Neutrophil (primary cell): ENCODE measurements at regions not wholly inside any gene's neighbourhood (a gene's known extent, or its start where the extent isn't known, plus 50 kb on each side); places are given as distances from the start of the nearest gene placed in this dataset.

ENCODE experiments used
- H3K27ac ChIP-seq: fragments of 200-600 bp; sonication (generic); 2 replicates; pipeline ENCODE4 v1.5.1; 2016; ENCODE audit warnings: mild to moderate bottlenecking, moderate library complexity
- H3K27me3 ChIP-seq: fragments of 200-600 bp; sonication (generic); 2 replicates; pipeline ENCODE4 v1.6.0; 2016; ENCODE audit warnings: mild to moderate bottlenecking
- H3K36me3 ChIP-seq: fragments of 200-600 bp; sonication (generic); 2 replicates; pipeline ENCODE4 v1.5.1; 2017
- H3K4me1 ChIP-seq, 2 experiments: fragments of 200-600 bp in 1 of 2; sonication (generic) in 1 of 2; 1 replicate in 1 of 2; 2 replicates in 1 of 2; pipeline versions ENCODE4 v1.5.1 to v1.6.1; 2013 to 2016; ENCODE audit warnings: low read depth in 1 of 2, low read length in 1 of 2, mild to moderate bottlenecking in 1 of 2, moderate library complexity in 1 of 2; ENCODE audit not compliant: control insufficient read depth in 1 of 2, insufficient read depth in 1 of 2
- H3K4me3 ChIP-seq, 2 experiments: fragments of 200-600 bp in 1 of 2; sonication (generic) in 1 of 2; 1 replicate in 1 of 2; 2 replicates in 1 of 2; pipeline ENCODE4 v1.5.1; 2013 to 2016; ENCODE audit warnings: low read depth in 1 of 2, low read length in 1 of 2, mild to moderate bottlenecking in 1 of 2, moderate library complexity in 1 of 2
- H3K9me3 ChIP-seq: fragments of 200-600 bp; sonication (generic); 2 replicates; pipeline ENCODE4 v1.5.1; 2016
- CTCF ChIP-seq: fragments of 200-600 bp; sonication (generic); IDR thresholded peaks from 2 replicates; pipeline ENCODE4 v1.5.1; 2016; ENCODE audit warnings: antibody characterized with exemption

GRCh38 chr6:137545073-137545472 is 50.9 kb upstream of the OLIG3 start:
- no peaks in the 10 kb centered on the region for H3K4me1 ChIP-seq
- H3K9me3 ChIP-seq = no peaks in the 10 kb centered on the region
- TF ChIP-seq CTCF = no peak
- H3K36me3 ChIP-seq = no peaks in the 10 kb centered on the region
- no peak overlapping the region for H3K27ac ChIP-seq
- H3K4me3 ChIP-seq = no peak overlapping the region
- peaks cover 49% of the 10 kb centered on the region for H3K27me3 ChIP-seq

- no peak for TF ChIP-seq CTCF
- no peaks in the 10 kb centered on the region for H3K4me1 ChIP-seq
These were observed 53.0 kb upstream of the OLIG3 start for GRCh38 chr6:137547186-137547585.

GRCh38 chr6:137547601-137548000 is 53.4 kb upstream of the OLIG3 start:
- H3K27ac ChIP-seq = no peak overlapping the region
- H3K4me3 ChIP-seq = no peak overlapping the region
- no peaks in the 10 kb centered on the region for H3K36me3 ChIP-seq
- TF ChIP-seq CTCF = no peak
- no peaks in the 10 kb centered on the region for H3K4me1 ChIP-seq
- H3K9me3 ChIP-seq = no peaks in the 10 kb centered on the region
- H3K27me3 ChIP-seq = peaks cover 72% of the 10 kb centered on the region

More at GRCh38 chr6:137547186-137547585, 53.0 kb upstream of the OLIG3 start:
- Histone ChIP-seq H3K9me3 (no peaks in the 10 kb centered on the region), H3K27me3 (peaks cover 68% of the 10 kb centered on the region), H3K27ac (no peak overlapping the region), H3K36me3 (no peaks in the 10 kb centered on the region), H3K4me3 (no peak overlapping the region)

GRCh38 chr6:137549106-137549505 is 54.9 kb upstream of the OLIG3 start:
- H3K27ac ChIP-seq = no peak overlapping the region
- H3K4me1 ChIP-seq = no peaks in the 10 kb centered on the region
- H3K4me3 ChIP-seq = no peak overlapping the region
- H3K27me3 ChIP-seq = peaks cover 69% of the 10 kb centered on the region
- no peak for TF ChIP-seq CTCF
- H3K9me3 ChIP-seq = no peaks in the 10 kb centered on the region
- H3K36me3 ChIP-seq = no peaks in the 10 kb centered on the region

- H3K4me1 ChIP-seq = no peaks in the 10 kb centered on the region
- H3K4me3 ChIP-seq = no peak overlapping the region
- TF ChIP-seq CTCF = no peak
- no peaks in the 10 kb centered on the region for H3K36me3 ChIP-seq
- H3K9me3 ChIP-seq = no peaks in the 10 kb centered on the region
- no peak overlapping the region for H3K27ac ChIP-seq
- peaks cover 55% of the 10 kb centered on the region for H3K27me3 ChIP-seq
These were observed 56.3 kb upstream of the OLIG3 start for GRCh38 chr6:137550535-137550934.

- no peaks in the 10 kb centered on the region for H3K36me3 ChIP-seq
- no peak for TF ChIP-seq CTCF
- no peaks in the 10 kb centered on the region for H3K4me1 ChIP-seq
- no peak overlapping the region for H3K27ac ChIP-seq
- no peaks in the 10 kb centered on the region for H3K9me3 ChIP-seq
- H3K4me3 ChIP-seq = no peak overlapping the region
- peaks cover 54% of the 10 kb centered on the region for H3K27me3 ChIP-seq
These were observed 58.0 kb upstream of the OLIG3 start for GRCh38 chr6:137552146-137552545.
